Panc1 (cell line): ENCODE measurements at regions not wholly inside any gene's neighbourhood (a gene's known extent, or its start where the extent isn't known, plus 50 kb on each side); places are given as distances from the start of the nearest gene placed in this dataset.

ENCODE experiments used
- POLR2AphosphoS5 ChIP-seq: IDR thresholded peaks from 2 replicates; pipeline ENCODE4 v1.6.1; 2012; ENCODE audit warnings: mild to moderate bottlenecking, low read depth, low read length, moderate library complexity
- SIN3A ChIP-seq: IDR thresholded peaks from 2 replicates; pipeline ENCODE4 v1.6.1; 2012; ENCODE audit warnings: low read depth, mild to moderate bottlenecking, low read length, moderate library complexity, borderline replicate concordance; ENCODE audit not compliant: insufficient read depth
- TCF7L2 ChIP-seq: IDR thresholded peaks from 2 replicates; pipeline ENCODE4 v1.6.1; 2011; ENCODE audit warnings: mild to moderate bottlenecking, low read depth, low read length, inconsistent platforms
- TF ChIP-seq, protein P1 (sequence below): fragments of 450-650 bp; IDR thresholded peaks from 2 replicates; pipeline ENCODE4 v1.5.1; 2017; ENCODE audit warnings: mild to moderate bottlenecking

DNA sequence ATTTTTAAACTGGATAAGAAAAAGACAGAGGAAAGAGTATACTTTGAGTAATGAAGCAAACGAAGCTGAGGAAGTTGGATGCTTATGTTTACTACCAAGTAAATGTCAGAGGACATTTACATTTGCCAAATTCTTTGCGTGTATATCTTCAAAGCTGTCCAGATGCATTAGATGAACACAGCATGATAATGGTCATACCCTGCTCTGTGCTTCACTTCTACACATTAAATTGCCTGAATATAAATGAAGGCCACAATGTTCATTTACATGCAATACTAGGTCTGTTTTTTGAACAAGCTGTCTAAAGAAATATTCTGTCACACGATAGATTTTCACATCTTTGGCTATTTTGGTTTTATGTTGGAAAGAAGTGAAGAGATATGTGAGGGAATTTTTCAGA lies 405.8 kb upstream of the ADAMTS9 start:
- TF ChIP-seq, protein P1, sequence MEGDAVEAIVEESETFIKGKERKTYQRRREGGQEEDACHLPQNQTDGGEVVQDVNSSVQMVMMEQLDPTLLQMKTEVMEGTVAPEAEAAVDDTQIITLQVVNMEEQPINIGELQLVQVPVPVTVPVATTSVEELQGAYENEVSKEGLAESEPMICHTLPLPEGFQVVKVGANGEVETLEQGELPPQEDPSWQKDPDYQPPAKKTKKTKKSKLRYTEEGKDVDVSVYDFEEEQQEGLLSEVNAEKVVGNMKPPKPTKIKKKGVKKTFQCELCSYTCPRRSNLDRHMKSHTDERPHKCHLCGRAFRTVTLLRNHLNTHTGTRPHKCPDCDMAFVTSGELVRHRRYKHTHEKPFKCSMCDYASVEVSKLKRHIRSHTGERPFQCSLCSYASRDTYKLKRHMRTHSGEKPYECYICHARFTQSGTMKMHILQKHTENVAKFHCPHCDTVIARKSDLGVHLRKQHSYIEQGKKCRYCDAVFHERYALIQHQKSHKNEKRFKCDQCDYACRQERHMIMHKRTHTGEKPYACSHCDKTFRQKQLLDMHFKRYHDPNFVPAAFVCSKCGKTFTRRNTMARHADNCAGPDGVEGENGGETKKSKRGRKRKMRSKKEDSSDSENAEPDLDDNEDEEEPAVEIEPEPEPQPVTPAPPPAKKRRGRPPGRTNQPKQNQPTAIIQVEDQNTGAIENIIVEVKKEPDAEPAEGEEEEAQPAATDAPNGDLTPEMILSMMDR = no peak
- TF ChIP-seq POLR2AphosphoS5 (no peak), SIN3A (no peak), TCF7L2 (no peak)
